GM06990 (cell line): ENCODE measurements at regions not wholly inside any gene's neighbourhood (a gene's known extent, or its start where the extent isn't known, plus 50 kb on each side); places are given as distances from the start of the nearest gene placed in this dataset.

ENCODE experiments used
- DNase-seq: peaks from one replicate; pipeline ENCODE4 v3.0.0-alpha.2; 2011; ENCODE audit not compliant: insufficient read length; ENCODE audit errors: extremely low read depth
- H3K27me3 ChIP-seq: replicated peaks from 2 replicates; pipeline ENCODE4 v1.6.0; 2011; ENCODE audit warnings: low read length; ENCODE audit not compliant: control insufficient read depth, insufficient read depth
- H3K36me3 ChIP-seq: 2 replicates; pipeline ENCODE4 v1.5.1; 2011; ENCODE audit warnings: low read length; ENCODE audit not compliant: control insufficient read depth, insufficient read depth
- H3K4me3 ChIP-seq: replicated peaks from 2 replicates; pipeline ENCODE4 v1.5.1; 2011; ENCODE audit warnings: low read depth, mild to moderate bottlenecking, control low read depth, low read length
- TF ChIP-seq, protein P1 (sequence below): IDR thresholded peaks from 2 replicates; pipeline ENCODE4 v1.5.1; 2011; ENCODE audit warnings: low read length, control low read depth, mild to moderate bottlenecking, inconsistent platforms; ENCODE audit not compliant: insufficient read depth, poor library complexity, severe bottlenecking

DNA sequence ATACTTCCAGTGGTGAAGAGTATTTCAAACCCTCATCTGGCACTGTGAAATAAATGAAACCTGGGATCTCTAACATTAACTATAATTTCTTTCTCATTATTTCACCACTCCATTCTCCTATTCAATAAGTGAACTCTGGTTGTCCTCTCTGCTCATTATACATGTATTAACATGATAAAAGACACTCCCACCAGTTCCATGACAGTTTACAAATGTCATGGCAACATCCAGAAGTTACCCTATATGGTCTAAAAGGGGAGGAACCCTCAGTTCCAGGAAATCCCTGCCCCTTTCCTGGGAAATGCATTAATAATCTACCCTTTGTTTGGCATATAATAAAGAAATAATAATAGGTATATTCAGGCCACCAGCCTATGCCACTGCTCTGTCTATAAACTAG lies 62.7 kb upstream of the BRINP3 start:
- DNase-seq = no peak
- Histone ChIP-seq H3K27me3 (no peaks in the 10 kb centered on the region), H3K4me3 (no peak overlapping the region), H3K36me3 (no peaks in the 10 kb centered on the region)
- TF ChIP-seq, protein P1, sequence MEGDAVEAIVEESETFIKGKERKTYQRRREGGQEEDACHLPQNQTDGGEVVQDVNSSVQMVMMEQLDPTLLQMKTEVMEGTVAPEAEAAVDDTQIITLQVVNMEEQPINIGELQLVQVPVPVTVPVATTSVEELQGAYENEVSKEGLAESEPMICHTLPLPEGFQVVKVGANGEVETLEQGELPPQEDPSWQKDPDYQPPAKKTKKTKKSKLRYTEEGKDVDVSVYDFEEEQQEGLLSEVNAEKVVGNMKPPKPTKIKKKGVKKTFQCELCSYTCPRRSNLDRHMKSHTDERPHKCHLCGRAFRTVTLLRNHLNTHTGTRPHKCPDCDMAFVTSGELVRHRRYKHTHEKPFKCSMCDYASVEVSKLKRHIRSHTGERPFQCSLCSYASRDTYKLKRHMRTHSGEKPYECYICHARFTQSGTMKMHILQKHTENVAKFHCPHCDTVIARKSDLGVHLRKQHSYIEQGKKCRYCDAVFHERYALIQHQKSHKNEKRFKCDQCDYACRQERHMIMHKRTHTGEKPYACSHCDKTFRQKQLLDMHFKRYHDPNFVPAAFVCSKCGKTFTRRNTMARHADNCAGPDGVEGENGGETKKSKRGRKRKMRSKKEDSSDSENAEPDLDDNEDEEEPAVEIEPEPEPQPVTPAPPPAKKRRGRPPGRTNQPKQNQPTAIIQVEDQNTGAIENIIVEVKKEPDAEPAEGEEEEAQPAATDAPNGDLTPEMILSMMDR = no peak

GRCh38 chr1:190551638-190552037 lies 74.0 kb upstream of the BRINP3 start:
- TF ChIP-seq, protein P1 = no peak
- no peak overlapping the region for H3K4me3 ChIP-seq
- no peaks in the 10 kb centered on the region for H3K27me3 ChIP-seq
- H3K36me3 ChIP-seq = no peaks in the 10 kb centered on the region
- DNase-seq = no peak

GRCh38 chr1:190560161-190560681 lies 82.6 kb upstream of the BRINP3 start:
- H3K4me3 ChIP-seq = no peak overlapping the region
- H3K27me3 ChIP-seq = no peaks in the 10 kb centered on the region
- TF ChIP-seq, protein P1 = no peak
- DNase-seq = no peak
- H3K36me3 ChIP-seq = no peaks in the 10 kb centered on the region

GRCh38 chr1:190563230-190563629 lies 85.6 kb upstream of the BRINP3 start:
- no peak overlapping the region for H3K4me3 ChIP-seq
- TF ChIP-seq, protein P1 = no peak
- H3K27me3 ChIP-seq = no peaks in the 10 kb centered on the region
- no peaks in the 10 kb centered on the region for H3K36me3 ChIP-seq
- no peak for DNase-seq

GRCh38 chr1:190564117-190564516 lies 86.5 kb upstream of the BRINP3 start:
- DNase-seq = no peak
- Histone ChIP-seq H3K4me3 (no peak overlapping the region), H3K36me3 (no peaks in the 10 kb centered on the region), H3K27me3 (no peaks in the 10 kb centered on the region)
- TF ChIP-seq, protein P1 = no peak

- H3K36me3 ChIP-seq = no peaks in the 10 kb centered on the region
- no peak for DNase-seq
- H3K27me3 ChIP-seq = no peaks in the 10 kb centered on the region
- TF ChIP-seq, protein P1 = no peak
- no peak overlapping the region for H3K4me3 ChIP-seq
Observed at GRCh38 chr1:190578017-190578416, 100.4 kb upstream of the BRINP3 start.
